Peyer's patch (tissue), 4 donors: ENCODE measurements at regions not wholly inside any gene's neighbourhood (a gene's known extent, or its start where the extent isn't known, plus 50 kb on each side); places are given as distances from the start of the nearest gene placed in this dataset.
A peak's percentile ranks its signal among the peaks of the same experiment; 100 is the strongest.

Experiments
- DNase-seq, 3 donors: peaks; one replicate each; pipeline ENCODE4 v3.0.0-alpha.2; 2017 to 2019
- H3K27ac ChIP-seq, 4 donors: fragments of 200-600 bp; sonication (generic); one replicate each; pipeline ENCODE4 v1.5.1; 2016 to 2019
- H3K27me3 ChIP-seq, 2 donors: fragments of 200-600 bp; sonication (generic); one replicate each; pipeline ENCODE4 v1.5.1; 2019
- H3K36me3 ChIP-seq, 3 donors: fragments of 200-600 bp; sonication (generic); one replicate each; pipeline ENCODE4 v1.5.1; 2016 to 2019
- H3K4me1 ChIP-seq, 4 donors: fragments of 200-600 bp; sonication (generic); one replicate each; pipeline ENCODE4 v1.5.1; 2016 to 2019
- H3K4me3 ChIP-seq, 4 donors: fragments of 200-600 bp; sonication (generic); 1 replicate in 3 of 4; 2 replicates in 1 of 4; pipeline ENCODE4 v1.5.1; 2016 to 2019; ENCODE audit warnings: mild to moderate bottlenecking in 1 of 4
- H3K9me3 ChIP-seq, 4 donors: fragments of 200-600 bp; sonication (generic); one replicate each; pipeline ENCODE4 v1.5.1; 2016 to 2019; ENCODE audit warnings: mild to moderate bottlenecking in 1 of 4
- POLR2A ChIP-seq, 2 donors: fragments of 450-650 bp; IDR thresholded peaks; one replicate each; pipeline ENCODE4 v1.5.1; 2017; ENCODE audit warnings: antibody characterized with exemption in 2 of 2, mild to moderate bottlenecking in 2 of 2, moderate library complexity in 2 of 2
- TF ChIP-seq, protein P1 (sequence below), 6 experiments: fragments of 450-650 bp in 4 of 6; fragments of 200-600 bp in 2 of 6; sonication (generic) in 1 of 6; IDR thresholded peaks; one replicate each; pipeline ENCODE4 v1.5.1; 2017 to 2019; ENCODE audit warnings: antibody characterized with exemption in 6 of 6, mild to moderate bottlenecking in 3 of 6, moderate library complexity in 1 of 6

DNA sequence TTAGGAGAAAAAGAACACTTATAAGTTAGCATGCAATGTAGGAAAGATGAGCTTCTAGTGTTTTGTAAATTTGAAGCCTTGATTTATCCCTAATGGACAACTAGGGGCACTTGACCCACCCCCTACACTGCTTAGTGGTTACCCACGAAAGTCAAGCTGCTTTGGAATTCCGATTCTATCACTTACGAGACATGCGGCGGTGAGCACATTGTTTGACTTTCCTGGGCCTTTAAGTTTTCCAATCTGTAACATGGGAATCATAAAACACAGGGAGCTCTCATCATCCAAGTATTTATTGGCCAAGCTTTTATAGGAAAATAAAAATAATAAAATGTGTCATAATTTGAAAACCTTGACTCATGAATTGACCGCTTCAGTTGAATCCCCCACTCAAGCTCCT lies 78.7 kb upstream of the PDK4 start:
- H3K27ac ChIP-seq: no peak overlapping the region
- no peak overlapping the region for H3K4me3 ChIP-seq
- H3K36me3 ChIP-seq: no peaks in the 10 kb centered on the region
- H3K27me3 ChIP-seq: no peaks in the 10 kb centered on the region
- H3K9me3 ChIP-seq: no peaks in the 10 kb centered on the region
- no peaks in the 10 kb centered on the region for H3K4me1 ChIP-seq
- no peak for TF ChIP-seq POLR2A (IDR thresholded peaks at IDR 0.05)
- TF ChIP-seq, protein P1, sequence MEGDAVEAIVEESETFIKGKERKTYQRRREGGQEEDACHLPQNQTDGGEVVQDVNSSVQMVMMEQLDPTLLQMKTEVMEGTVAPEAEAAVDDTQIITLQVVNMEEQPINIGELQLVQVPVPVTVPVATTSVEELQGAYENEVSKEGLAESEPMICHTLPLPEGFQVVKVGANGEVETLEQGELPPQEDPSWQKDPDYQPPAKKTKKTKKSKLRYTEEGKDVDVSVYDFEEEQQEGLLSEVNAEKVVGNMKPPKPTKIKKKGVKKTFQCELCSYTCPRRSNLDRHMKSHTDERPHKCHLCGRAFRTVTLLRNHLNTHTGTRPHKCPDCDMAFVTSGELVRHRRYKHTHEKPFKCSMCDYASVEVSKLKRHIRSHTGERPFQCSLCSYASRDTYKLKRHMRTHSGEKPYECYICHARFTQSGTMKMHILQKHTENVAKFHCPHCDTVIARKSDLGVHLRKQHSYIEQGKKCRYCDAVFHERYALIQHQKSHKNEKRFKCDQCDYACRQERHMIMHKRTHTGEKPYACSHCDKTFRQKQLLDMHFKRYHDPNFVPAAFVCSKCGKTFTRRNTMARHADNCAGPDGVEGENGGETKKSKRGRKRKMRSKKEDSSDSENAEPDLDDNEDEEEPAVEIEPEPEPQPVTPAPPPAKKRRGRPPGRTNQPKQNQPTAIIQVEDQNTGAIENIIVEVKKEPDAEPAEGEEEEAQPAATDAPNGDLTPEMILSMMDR (IDR thresholded peaks at IDR 0.05): no peak
- no peak for DNase-seq

DNA sequence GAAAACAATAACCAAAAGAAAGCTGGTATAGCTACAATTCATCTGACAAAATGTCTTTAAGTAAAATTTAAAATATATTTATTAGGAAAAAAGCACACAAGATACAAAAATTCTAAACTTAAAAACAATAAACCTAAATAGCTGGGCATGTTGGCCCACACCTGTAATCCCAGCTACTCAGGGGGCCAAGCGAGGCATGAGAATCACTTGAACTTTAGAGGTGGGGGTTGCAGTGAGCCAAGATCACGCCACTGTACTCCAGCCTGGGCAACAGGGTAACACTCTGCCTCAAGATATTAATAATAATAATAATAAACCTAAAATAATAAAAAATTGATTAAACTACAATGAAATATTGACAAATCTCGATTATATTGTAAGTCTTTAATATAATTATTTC lies 77.8 kb upstream of the PDK4 start:
- Histone ChIP-seq H3K4me1 (no peaks in the 10 kb centered on the region), H3K9me3 (no peaks in the 10 kb centered on the region), H3K27ac (no peak overlapping the region), H3K27me3 (no peaks in the 10 kb centered on the region), H3K36me3 (no peaks in the 10 kb centered on the region), H3K4me3 (no peak overlapping the region)
- TF ChIP-seq POLR2A (IDR thresholded peaks at IDR 0.05): no peak
- TF ChIP-seq, protein P1 (IDR thresholded peaks at IDR 0.05): no peak
- DNase-seq: no peak

DNA sequence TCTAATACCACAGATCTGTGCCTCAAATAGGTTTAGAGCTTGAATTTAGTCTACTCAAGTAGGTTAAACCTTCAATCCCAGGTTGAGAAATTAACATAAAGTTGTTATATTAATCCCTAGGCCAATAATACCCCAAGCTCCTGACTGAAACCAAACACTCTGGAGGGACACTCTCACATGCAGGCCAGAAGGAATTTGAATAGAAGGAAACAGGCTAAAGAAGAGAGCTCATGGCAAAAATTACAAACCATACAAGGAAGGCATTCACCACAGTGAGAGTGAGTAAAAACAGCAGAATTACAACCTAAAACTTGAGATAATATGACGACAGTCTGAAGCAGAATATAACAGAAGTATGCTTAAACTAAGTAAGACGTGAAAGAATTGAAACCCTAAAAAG lies 76.1 kb upstream of the PDK4 start:
- H3K4me3 ChIP-seq: no peak overlapping the region
- no peak for TF ChIP-seq POLR2A (IDR thresholded peaks at IDR 0.05)
- TF ChIP-seq, protein P1 (IDR thresholded peaks at IDR 0.05): no peak
- DNase-seq: no peak

DNA sequence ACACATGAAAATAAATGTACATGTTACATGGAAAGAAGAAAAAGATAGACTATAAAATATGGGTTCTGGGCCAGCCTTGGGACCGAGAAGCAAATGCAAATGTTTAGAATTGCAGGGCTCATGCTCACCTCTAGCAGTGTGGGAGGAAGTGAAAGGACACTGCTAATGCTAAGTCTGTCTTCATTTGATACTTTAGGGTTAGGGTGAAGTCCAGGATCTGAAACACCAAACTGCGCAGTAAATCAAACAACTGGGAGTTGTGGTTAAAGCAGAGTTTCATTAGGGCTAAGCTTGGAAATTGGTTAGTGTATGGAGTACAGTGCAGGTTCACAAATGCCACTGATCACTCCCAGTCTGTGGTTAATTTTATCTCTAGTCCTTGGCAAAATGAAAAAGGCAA lies 73.2 kb upstream of the PDK4 start:
- Histone ChIP-seq H3K27me3 (no peaks in the 10 kb centered on the region), H3K4me3 (no peak overlapping the region), H3K9me3 (no peaks in the 10 kb centered on the region), H3K27ac (peak overlapping the region in 1 of 4 donors; percentile 85), H3K36me3 (no peaks in the 10 kb centered on the region), H3K4me1 (no peaks in the 10 kb centered on the region)
- TF ChIP-seq, protein P1 (IDR thresholded peaks at IDR 0.05): no peak
- no peak for TF ChIP-seq POLR2A (IDR thresholded peaks at IDR 0.05)
- no peak for DNase-seq

More for the DNA sequence above, 76.1 kb upstream of the PDK4 start:
- Histone ChIP-seq H3K4me1 (no peaks in the 10 kb centered on the region), H3K27ac (no peak overlapping the region), H3K9me3 (no peaks in the 10 kb centered on the region), H3K27me3 (no peaks in the 10 kb centered on the region), H3K36me3 (no peaks in the 10 kb centered on the region)

DNA sequence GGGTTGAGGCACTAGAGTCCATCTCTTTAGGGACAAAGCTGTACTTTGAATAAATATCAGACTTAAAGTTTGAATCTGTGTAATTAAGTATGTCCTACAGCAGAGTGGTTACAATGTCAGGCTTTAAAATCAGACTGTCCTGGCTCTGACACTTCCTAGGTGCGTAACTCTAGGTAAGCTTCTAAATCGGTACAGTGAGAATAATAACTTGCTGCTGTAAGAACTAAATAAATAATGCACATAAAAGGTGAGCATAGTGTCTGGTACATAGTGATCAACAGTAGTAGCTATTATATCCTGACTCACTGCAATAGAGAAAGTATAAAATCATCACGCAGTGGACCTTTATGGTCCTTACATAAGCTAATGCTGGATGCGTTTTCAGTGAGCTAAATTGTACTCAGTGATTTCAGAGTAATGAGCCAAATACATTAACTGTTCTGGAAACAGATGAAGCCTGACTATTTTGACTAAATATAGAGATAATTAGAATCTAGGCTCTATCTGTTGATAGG lies 72.2 kb upstream of the PDK4 start:
- no peaks in the 10 kb centered on the region for H3K36me3 ChIP-seq
- peak; percentile 9 to 65 for TF ChIP-seq POLR2A (IDR thresholded peaks at IDR 0.05)
- TF ChIP-seq, protein P1 (IDR thresholded peaks at IDR 0.05): peak in 1 of 6 experiments; percentile 13
- no peak for DNase-seq
- no peaks in the 10 kb centered on the region for H3K9me3 ChIP-seq
- H3K27ac ChIP-seq: peak overlapping the region in 2 of 4 donors; percentile 51 to 85
- no peaks in the 10 kb centered on the region for H3K4me1 ChIP-seq
- no peaks in the 10 kb centered on the region for H3K27me3 ChIP-seq
- H3K4me3 ChIP-seq: no peak overlapping the region

DNA sequence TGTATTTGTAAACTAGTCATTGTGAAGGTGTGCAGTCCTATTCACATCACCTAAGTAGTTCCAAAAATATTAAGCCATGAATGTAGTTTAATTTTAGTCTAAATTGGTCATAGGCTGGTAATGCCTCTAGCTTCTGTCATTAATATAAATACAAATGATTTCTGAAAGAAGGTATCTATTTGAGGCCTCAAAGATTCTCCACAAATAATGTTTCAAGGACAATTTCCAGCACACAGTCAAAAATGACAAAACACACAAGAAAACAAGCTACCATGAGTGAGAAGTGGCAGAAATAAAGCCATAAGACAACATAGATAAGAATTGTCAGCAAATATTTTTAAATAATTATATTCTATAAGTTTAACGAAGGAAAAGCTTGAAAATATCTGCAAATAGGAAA lies 66.7 kb upstream of the PDK4 start:
- no peaks in the 10 kb centered on the region for H3K27me3 ChIP-seq
- peaks cover 0 to 5% (median 0%) of the 10 kb centered on the region in 4 donors for H3K4me1 ChIP-seq
- no peak for DNase-seq
- peaks cover 0 to 6% (median 0%) of the 10 kb centered on the region in 4 donors for H3K9me3 ChIP-seq
- no peaks in the 10 kb centered on the region for H3K36me3 ChIP-seq
- no peak overlapping the region for H3K27ac ChIP-seq
- TF ChIP-seq, protein P1 (IDR thresholded peaks at IDR 0.05): no peak
- no peak for TF ChIP-seq POLR2A (IDR thresholded peaks at IDR 0.05)
- no peak overlapping the region for H3K4me3 ChIP-seq
